CD4-positive, alpha-beta T cell (primary cell): ENCODE measurements at regions not wholly inside any gene's neighbourhood (a gene's known extent, or its start where the extent isn't known, plus 50 kb on each side); places are given as distances from the start of the nearest gene placed in this dataset.

Experiments used
- ATAC-seq: fragments of 200-7000 bp; cut with Tn5 transposase; one replicate; pipeline ENCODE4 v1.10.0; 2022; ENCODE audit warnings: mild to moderate bottlenecking; ENCODE audit not compliant: poor library complexity
- CTCF ChIA-PET: fragments of 350-600 bp; sonication (Branson Sonifier 250); formaldehyde crosslinking; loops from one replicate; lab custom pipeline; 2021; ENCODE audit warnings: antibody characterized with exemption, inconsistent platforms; lab: Charles Lee
- POLR2A ChIA-PET: fragments of 350-600 bp; sonication (Branson Sonifier 250); formaldehyde crosslinking; loops from one replicate; lab custom pipeline; 2021; ENCODE audit warnings: antibody characterized with exemption, inconsistent platforms; lab: Charles Lee
- DNase-seq, 14 experiments: peaks; one replicate each; pipeline ENCODE4 v3.0.0-alpha.2; 2013 to 2020; ENCODE audit warnings: mixed read lengths in 2 of 14
- H3K27ac ChIP-seq, 2 donors: one replicate each; pipeline versions ENCODE4 v1.5.1 to v1.7.0; 2013; ENCODE audit warnings: low read length in 2 of 2, low read depth in 1 of 2, mild to moderate bottlenecking in 1 of 2
- H3K27me3 ChIP-seq, 2 experiments: 1 replicate in 1 of 2; 2 replicates in 1 of 2; pipeline versions ENCODE4 v1.6.1 to v1.7.0; 2013; ENCODE audit warnings: low read length in 2 of 2, control low read depth in 1 of 2, mild to moderate bottlenecking in 1 of 2, moderate library complexity in 1 of 2; ENCODE audit not compliant: insufficient read depth in 2 of 2, control insufficient read depth in 1 of 2
- H3K36me3 ChIP-seq: one replicate; pipeline ENCODE4 v1.6.1; 2013; ENCODE audit warnings: low read length, control low read depth; ENCODE audit not compliant: insufficient read depth
- H3K4me1 ChIP-seq: one replicate; pipeline ENCODE4 v1.6.1; 2013; ENCODE audit warnings: low read length, control low read depth; ENCODE audit not compliant: insufficient read depth
- H3K4me3 ChIP-seq: one replicate; pipeline ENCODE4 v1.5.1; 2013; ENCODE audit warnings: mild to moderate bottlenecking, low read length, moderate library complexity
- H3K9me3 ChIP-seq, 2 experiments: 1 replicate in 1 of 2; 2 replicates in 1 of 2; pipeline versions ENCODE4 v1.6.1 to v1.7.0; 2013; ENCODE audit warnings: low read length in 2 of 2, mild to moderate bottlenecking in 2 of 2, control low read depth in 1 of 2, moderate library complexity in 1 of 2; ENCODE audit not compliant: control insufficient read depth in 1 of 2, insufficient read depth in 1 of 2
- H3K27ac Mint-ChIP-seq: one replicate; pipeline ENCODE4 v1.8.0; 2020; ENCODE audit warnings: mixed read lengths
- H3K27me3 Mint-ChIP-seq: one replicate; pipeline ENCODE4 v1.8.0; 2021; ENCODE audit warnings: mixed read lengths
- H3K36me3 Mint-ChIP-seq: one replicate; pipeline ENCODE4 v1.8.0; 2021; ENCODE audit warnings: low read depth, mixed read lengths
- H3K4me1 Mint-ChIP-seq: one replicate; pipeline ENCODE4 v1.8.0; 2021; ENCODE audit warnings: low read depth, mixed read lengths
- H3K4me3 Mint-ChIP-seq: one replicate; pipeline ENCODE4 v1.8.0; 2020; ENCODE audit warnings: mild to moderate bottlenecking, mixed read lengths
- H3K9me3 Mint-ChIP-seq: one replicate; pipeline ENCODE4 v1.8.0; 2020; ENCODE audit warnings: mixed read lengths
- intact Hi-C, 2 experiments: fragments of 100-400 bp; cut with DNase I in 1 of 2; cut with micrococcal nuclease in 1 of 2; formaldehyde crosslinking; loops; one replicate each; pipeline versions ENCODE4 v1.15.1 to v1.9.0; 2023 to 2025; cut with DNase I, micrococcal nuclease
- TF ChIP-seq, protein P1 (sequence below): fragments of 200-600 bp; IDR thresholded peaks from one replicate; pipeline ENCODE4 v1.8.0; 2022; ENCODE audit warnings: antibody characterized with exemption, mild to moderate bottlenecking

DNA sequence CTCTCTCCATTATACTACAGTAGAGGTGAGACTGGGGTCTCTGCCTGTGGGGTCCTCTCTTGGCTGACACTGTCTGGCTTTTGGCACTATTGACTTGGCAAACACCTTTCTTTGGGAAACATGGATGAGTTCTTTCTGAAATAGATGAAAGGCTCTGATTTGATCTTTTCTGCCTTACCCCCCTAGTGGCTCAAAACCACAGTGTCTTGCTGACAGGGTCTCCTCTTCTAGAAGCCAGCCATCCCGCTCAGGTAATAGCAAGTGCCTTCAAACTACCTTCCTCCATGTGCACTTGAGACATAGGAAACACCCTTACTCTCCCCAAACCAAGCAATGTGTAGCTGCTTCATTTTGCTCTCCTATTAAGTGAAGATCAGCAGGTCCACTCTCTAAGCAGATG is 260.4 kb downstream of the BRINP2 start:
- no peak overlapping the region for H3K27ac Mint-ChIP-seq
- no peaks in the 10 kb centered on the region for H3K36me3 Mint-ChIP-seq

DNA sequence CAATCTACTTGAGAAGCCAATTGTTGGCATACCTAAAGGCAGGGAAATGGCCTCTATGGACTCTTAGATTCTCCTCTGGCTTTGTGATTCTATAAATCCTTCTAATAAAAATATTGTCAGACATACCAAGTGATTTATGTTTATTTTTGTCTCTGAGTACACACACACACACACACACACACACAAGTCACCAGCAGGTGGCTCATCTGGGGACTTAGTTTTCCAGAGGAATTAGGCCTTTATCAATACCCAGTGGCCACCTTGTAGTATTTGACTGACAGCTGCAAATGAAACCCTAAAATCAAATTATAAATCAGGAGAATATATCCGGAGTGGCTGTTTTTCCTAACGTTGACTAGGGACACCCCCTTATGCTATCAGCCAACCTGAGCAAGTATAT is 258.5 kb downstream of the BRINP2 start:
- intact Hi-C loops, result no loop called here

More for the DNA sequence above, 260.4 kb downstream of the BRINP2 start:
- no peaks in the 10 kb centered on the region for H3K27me3 ChIP-seq
- H3K27me3 Mint-ChIP-seq, result no peaks in the 10 kb centered on the region
- DNase-seq, result no peak
- H3K4me1 ChIP-seq, result no peaks in the 10 kb centered on the region
- no peak overlapping the region for H3K27ac ChIP-seq
- no peaks in the 10 kb centered on the region for H3K9me3 ChIP-seq
- CTCF ChIA-PET, result no interaction called here
- peaks cover 4% of the 10 kb centered on the region for H3K9me3 Mint-ChIP-seq
- no peaks in the 10 kb centered on the region for H3K36me3 ChIP-seq
- no peaks in the 10 kb centered on the region for H3K4me1 Mint-ChIP-seq
- intact Hi-C loops, result no loop called here
- ATAC-seq, result no peak
- POLR2A ChIA-PET, result no interaction called here
- TF ChIP-seq, protein P1, sequence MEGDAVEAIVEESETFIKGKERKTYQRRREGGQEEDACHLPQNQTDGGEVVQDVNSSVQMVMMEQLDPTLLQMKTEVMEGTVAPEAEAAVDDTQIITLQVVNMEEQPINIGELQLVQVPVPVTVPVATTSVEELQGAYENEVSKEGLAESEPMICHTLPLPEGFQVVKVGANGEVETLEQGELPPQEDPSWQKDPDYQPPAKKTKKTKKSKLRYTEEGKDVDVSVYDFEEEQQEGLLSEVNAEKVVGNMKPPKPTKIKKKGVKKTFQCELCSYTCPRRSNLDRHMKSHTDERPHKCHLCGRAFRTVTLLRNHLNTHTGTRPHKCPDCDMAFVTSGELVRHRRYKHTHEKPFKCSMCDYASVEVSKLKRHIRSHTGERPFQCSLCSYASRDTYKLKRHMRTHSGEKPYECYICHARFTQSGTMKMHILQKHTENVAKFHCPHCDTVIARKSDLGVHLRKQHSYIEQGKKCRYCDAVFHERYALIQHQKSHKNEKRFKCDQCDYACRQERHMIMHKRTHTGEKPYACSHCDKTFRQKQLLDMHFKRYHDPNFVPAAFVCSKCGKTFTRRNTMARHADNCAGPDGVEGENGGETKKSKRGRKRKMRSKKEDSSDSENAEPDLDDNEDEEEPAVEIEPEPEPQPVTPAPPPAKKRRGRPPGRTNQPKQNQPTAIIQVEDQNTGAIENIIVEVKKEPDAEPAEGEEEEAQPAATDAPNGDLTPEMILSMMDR, result no peak
- H3K4me3 ChIP-seq, result no peak overlapping the region
- H3K4me3 Mint-ChIP-seq, result no peak overlapping the region

DNA sequence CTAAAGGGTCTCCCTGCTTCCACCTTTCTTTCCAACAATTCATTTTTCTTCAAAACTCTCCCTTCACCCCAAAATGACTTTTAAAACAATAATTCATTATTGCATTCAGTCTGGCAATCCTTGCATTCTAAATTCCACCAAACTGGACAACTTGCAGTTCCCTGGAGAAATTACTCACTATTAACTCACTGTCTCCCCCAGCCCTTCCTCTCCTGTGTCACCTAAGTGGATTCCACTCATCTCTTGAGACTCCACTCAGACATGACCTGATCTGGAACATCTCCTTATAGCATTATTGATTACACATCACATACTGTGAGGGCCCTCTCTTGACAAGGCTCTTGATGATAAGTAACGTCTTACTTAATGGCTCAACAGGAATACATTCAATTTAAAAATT is 257.1 kb downstream of the BRINP2 start:
- no peak overlapping the region for H3K4me3 Mint-ChIP-seq
- peaks cover 1% of the 10 kb centered on the region for H3K9me3 Mint-ChIP-seq
- intact Hi-C loops, result no loop called here
- no peak for DNase-seq
- H3K27ac Mint-ChIP-seq, result no peak overlapping the region
- TF ChIP-seq, protein P1, result no peak
- Histone ChIP-seq H3K9me3 (peaks cover 0 to 11% of the 10 kb centered on the region in 2 experiments), H3K27ac (no peak overlapping the region), H3K27me3 (no peaks in the 10 kb centered on the region), H3K4me1 (no peaks in the 10 kb centered on the region), H3K36me3 (no peaks in the 10 kb centered on the region), H3K4me3 (no peak overlapping the region)
- ChIA-PET POLR2A (no interaction called here), CTCF (interaction anchor here (0.5 kb wide), 1 partner anchor 447 kb away, joined by 3 read pairs; no protein-coding TSS in a partner anchor)
- H3K27me3 Mint-ChIP-seq, result no peaks in the 10 kb centered on the region
- H3K4me1 Mint-ChIP-seq, result no peaks in the 10 kb centered on the region
- H3K36me3 Mint-ChIP-seq, result no peaks in the 10 kb centered on the region
- no peak for ATAC-seq

More for the DNA sequence above, 258.5 kb downstream of the BRINP2 start:
- H3K4me1 ChIP-seq, result no peaks in the 10 kb centered on the region
- no peaks in the 10 kb centered on the region for H3K36me3 ChIP-seq
- DNase-seq (no peak), ATAC-seq (no peak)
- ChIA-PET CTCF (no interaction called here), POLR2A (no interaction called here)
- Mint-ChIP-seq H3K4me1 (no peaks in the 10 kb centered on the region), H3K9me3 (peaks cover 4% of the 10 kb centered on the region), H3K36me3 (no peaks in the 10 kb centered on the region), H3K4me3 (no peak overlapping the region), H3K27ac (no peak overlapping the region), H3K27me3 (no peaks in the 10 kb centered on the region)
- H3K27me3 ChIP-seq, result no peaks in the 10 kb centered on the region
- no peak overlapping the region for H3K4me3 ChIP-seq
- no peak overlapping the region for H3K27ac ChIP-seq
- peaks cover 0 to 6% of the 10 kb centered on the region in 2 experiments for H3K9me3 ChIP-seq
- TF ChIP-seq, protein P1, result no peak
